GM18502 (cell line): ENCODE measurements at regions not wholly inside any gene's neighbourhood (a gene's known extent, or its start where the extent isn't known, plus 50 kb on each side); places are given as distances from the start of the nearest gene placed in this dataset.
"Not testable (repeated sequence)": the region's sequence is repeated elsewhere in the genome, so short reads cannot be mapped to it uniquely, and the experiment has no call there.

Experiments
- ATAC-seq: cut with Tn5 transposase; IDR thresholded peaks from one replicate; pipeline ENCODE4 v1.9.1; 2021; ENCODE audit warnings: mild to moderate bottlenecking; ENCODE audit not compliant: unreplicated experiment, poor library complexity

GRCh38 chr2:111668741-111669140 is 215.3 kb downstream of the ANAPC1 start:
- no peak for ATAC-seq

GRCh38 chr2:111669928-111670695 is 213.9 kb downstream of the ANAPC1 start:
- no peak for ATAC-seq

- no peak for ATAC-seq
These were observed 213.2 kb downstream of the ANAPC1 start for GRCh38 chr2:111670776-111671175.

GRCh38 chr2:111671426-111672150 is 212.4 kb downstream of the ANAPC1 start:
- ATAC-seq, result no peak

- ATAC-seq, result not testable (repeated sequence)
These were observed 211.4 kb downstream of the ANAPC1 start for GRCh38 chr2:111672641-111673040.

- no peak for ATAC-seq
These were observed 210.5 kb downstream of the ANAPC1 start for GRCh38 chr2:111673526-111673925.

GRCh38 chr2:111675419-111676194 is 208.4 kb downstream of the ANAPC1 start:
- ATAC-seq, result no peak

- no peak for ATAC-seq
These were observed 207.6 kb downstream of the ANAPC1 start for GRCh38 chr2:111676291-111676822.

- no peak for ATAC-seq
These were observed 205.8 kb downstream of the ANAPC1 start for GRCh38 chr2:111678161-111678560.

GRCh38 chr2:111678651-111679050 is 205.3 kb downstream of the ANAPC1 start:
- no peak for ATAC-seq

- ATAC-seq, result no peak
These were observed 204.8 kb downstream of the ANAPC1 start for GRCh38 chr2:111679202-111679601.

GRCh38 chr2:111684611-111685010 is 199.4 kb downstream of the ANAPC1 start:
- no peak for ATAC-seq

- no peak for ATAC-seq
These were observed 198.7 kb downstream of the ANAPC1 start for GRCh38 chr2:111685342-111685741.

GRCh38 chr2:111686994-111687393 is 197.0 kb downstream of the ANAPC1 start:
- ATAC-seq, result no peak

GRCh38 chr2:111687911-111688310 is 196.1 kb downstream of the ANAPC1 start:
- ATAC-seq, result no peak

GRCh38 chr2:111688482-111688881 is 195.5 kb downstream of the ANAPC1 start:
- no peak for ATAC-seq

GRCh38 chr2:111689174-111689573 is 194.8 kb downstream of the ANAPC1 start:
- ATAC-seq, result no peak

- no peak for ATAC-seq
These were observed 194.1 kb downstream of the ANAPC1 start for GRCh38 chr2:111689941-111690340.

- no peak for ATAC-seq
These were observed 192.7 kb downstream of the ANAPC1 start for GRCh38 chr2:111691164-111691875.

- no peak for ATAC-seq
These were observed 191.7 kb downstream of the ANAPC1 start for GRCh38 chr2:111692311-111692710.
